AG04449 (cell line): ENCODE measurements at regions not wholly inside any gene's neighbourhood (a gene's known extent, or its start where the extent isn't known, plus 50 kb on each side); places are given as distances from the start of the nearest gene placed in this dataset.

Experiments
- CTCF ChIA-PET: fragments of 350-600 bp; formaldehyde crosslinking; extraction: SDS; loops from one replicate; lab custom pipeline; 2021; ENCODE audit warnings: antibody characterized with exemption; lab: Yijun Ruan, JAX
- POLR2A ChIA-PET: fragments of 400-600, 350-600 bp; formaldehyde crosslinking; extraction: SDS; loops from one replicate; lab custom pipeline; 2020; ENCODE audit warnings: antibody characterized with exemption, inconsistent platforms; lab: Yijun Ruan, JAX
- DNase-seq: peaks from one replicate; pipeline ENCODE4 v3.0.0-alpha.2; 2010; ENCODE audit warnings: low read depth, low spot score
- H3K4me3 ChIP-seq: 2 replicates; pipeline ENCODE4 v1.5.1; 2011; ENCODE audit warnings: low read depth, mild to moderate bottlenecking, control low read depth, low read length
- TF ChIP-seq, protein P1 (sequence below): IDR thresholded peaks from one replicate; pipeline ENCODE4 v1.5.1; 2011; ENCODE audit warnings: mild to moderate bottlenecking, moderate library complexity, low read length, control low read depth, inconsistent platforms; ENCODE audit not compliant: insufficient read depth; ENCODE audit errors: missing control alignments

DNA sequence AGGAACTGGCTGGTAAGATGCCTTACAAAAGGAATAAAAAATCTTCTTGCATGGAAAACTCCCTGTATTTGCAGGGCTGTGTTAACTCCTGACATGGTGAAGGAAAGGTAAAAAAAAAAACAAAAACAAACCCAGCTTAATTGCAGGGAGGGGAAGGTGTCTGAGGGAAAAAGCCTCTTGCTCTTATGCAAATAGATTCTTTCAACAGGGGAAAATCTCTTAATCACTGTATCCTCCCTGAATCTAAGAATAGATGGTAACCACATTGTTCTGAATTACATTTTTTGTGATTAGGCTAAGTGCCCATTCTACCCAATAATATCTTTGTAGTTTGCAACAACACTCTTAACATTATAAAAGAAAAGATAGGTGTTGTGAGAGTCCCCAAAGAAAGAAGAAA, 172.6 kb downstream of the RBM46 start:
- CTCF ChIA-PET = no interaction called here
- TF ChIP-seq, protein P1, sequence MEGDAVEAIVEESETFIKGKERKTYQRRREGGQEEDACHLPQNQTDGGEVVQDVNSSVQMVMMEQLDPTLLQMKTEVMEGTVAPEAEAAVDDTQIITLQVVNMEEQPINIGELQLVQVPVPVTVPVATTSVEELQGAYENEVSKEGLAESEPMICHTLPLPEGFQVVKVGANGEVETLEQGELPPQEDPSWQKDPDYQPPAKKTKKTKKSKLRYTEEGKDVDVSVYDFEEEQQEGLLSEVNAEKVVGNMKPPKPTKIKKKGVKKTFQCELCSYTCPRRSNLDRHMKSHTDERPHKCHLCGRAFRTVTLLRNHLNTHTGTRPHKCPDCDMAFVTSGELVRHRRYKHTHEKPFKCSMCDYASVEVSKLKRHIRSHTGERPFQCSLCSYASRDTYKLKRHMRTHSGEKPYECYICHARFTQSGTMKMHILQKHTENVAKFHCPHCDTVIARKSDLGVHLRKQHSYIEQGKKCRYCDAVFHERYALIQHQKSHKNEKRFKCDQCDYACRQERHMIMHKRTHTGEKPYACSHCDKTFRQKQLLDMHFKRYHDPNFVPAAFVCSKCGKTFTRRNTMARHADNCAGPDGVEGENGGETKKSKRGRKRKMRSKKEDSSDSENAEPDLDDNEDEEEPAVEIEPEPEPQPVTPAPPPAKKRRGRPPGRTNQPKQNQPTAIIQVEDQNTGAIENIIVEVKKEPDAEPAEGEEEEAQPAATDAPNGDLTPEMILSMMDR = no peak
- POLR2A ChIA-PET = no interaction called here

DNA sequence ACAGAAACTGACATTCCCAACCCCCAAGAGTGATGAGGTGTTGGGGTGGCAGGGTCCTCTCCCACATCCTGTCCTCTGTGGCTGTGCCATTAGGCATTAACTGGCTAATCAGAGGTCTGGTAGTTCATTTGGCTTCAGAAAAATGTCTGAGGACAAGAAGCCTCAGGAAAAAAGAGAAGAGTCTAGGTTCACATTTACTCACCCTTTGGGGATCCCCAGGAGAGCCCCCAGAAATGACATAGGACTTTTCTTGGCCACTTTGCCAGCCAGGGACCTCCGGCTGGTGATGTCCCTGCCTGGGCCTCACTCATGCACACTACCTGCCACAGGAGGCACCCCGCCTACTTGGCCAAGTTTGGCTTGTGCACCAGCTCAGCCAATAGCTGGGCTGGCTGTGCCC, 173.0 kb downstream of the RBM46 start:
- TF ChIP-seq, protein P1 = no peak
- DNase-seq = no peak
- ChIA-PET POLR2A (no interaction called here), CTCF (no interaction called here)
- no peak overlapping the region for H3K4me3 ChIP-seq

More for the DNA sequence above, 172.6 kb downstream of the RBM46 start:
- DNase-seq = no peak
- no peak overlapping the region for H3K4me3 ChIP-seq

DNA sequence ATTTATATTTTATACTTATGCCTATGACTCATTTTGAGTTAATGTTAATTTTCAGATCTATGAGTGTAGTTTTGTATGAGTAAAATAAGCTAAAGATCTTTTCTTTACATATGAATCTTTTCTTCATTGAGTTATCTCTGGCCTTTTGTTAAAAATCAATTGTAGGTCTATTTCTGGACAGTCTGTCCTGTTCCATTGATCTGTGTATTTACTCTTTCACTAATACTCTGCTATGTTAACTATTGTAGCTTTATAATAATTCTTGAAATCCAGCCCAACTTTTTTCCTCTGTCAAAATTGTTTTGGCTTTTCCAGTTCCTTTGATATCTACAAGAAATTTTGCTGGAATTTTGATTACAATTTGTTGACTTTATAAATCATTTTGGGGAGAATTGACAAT, 177.0 kb downstream of the RBM46 start:
- DNase-seq = no peak
- TF ChIP-seq, protein P1 = no peak
- POLR2A ChIA-PET = no interaction called here
- CTCF ChIA-PET = no interaction called here
- no peak overlapping the region for H3K4me3 ChIP-seq

DNA sequence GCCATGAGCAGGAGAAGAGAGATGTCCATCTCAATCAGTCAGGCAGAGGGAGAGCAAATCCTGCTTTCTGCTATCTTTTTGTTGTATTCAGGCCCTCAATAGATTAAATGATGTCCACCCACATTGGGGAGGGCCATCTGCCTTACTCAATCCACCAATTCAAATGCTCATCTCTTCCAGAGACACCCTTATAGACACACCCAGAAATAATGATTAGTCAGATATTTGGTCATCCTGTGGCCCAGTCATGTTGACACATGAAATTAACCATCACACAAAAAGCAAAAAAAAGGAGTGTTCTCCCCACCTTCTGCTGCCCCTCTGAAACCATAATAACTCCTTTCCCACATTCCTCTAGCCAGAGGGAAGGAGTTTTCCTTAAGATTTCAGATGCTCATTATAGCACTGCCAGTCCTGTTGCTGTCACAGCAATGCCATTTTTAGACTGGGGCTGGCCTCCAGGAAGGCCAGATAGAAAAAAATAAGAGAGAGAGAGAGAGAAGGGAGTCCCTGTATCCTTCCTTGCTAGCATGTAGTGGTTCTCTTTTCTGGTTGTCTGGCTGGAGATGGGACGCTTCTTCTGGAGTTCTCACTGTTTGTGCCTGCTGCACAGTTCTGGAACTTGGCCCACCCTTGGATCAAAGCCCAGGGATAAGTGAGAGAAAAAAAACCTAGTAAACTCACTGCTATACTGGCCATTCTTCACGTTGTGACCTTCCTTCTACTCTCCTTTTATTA, 177.7 kb downstream of the RBM46 start:
- ChIA-PET POLR2A (no interaction called here), CTCF (no interaction called here)
- DNase-seq = no peak
- H3K4me3 ChIP-seq = no peak overlapping the region
- TF ChIP-seq, protein P1 = no peak

DNA sequence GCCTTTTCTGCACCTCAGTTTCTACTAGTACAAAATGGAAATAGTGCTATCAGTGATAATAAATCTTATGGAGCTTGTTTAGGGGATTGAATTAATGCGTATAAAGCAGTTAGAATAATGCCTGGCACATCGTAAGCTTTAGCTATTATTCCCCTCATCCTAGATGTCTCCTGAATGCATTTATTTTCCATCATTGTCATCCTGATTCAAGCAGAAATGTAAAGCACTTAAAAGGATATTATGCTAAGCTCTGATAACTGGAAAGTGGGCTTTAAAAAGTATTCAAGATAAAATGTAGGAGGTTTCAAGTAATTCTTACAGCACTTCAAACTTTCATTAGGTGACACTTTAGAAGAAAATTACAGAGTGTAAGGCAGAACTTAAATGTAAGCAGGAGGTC, 178.7 kb downstream of the RBM46 start:
- POLR2A ChIA-PET = no interaction called here
- TF ChIP-seq, protein P1 = no peak
- no peak for DNase-seq
- CTCF ChIA-PET = no interaction called here
- no peak overlapping the region for H3K4me3 ChIP-seq

DNA sequence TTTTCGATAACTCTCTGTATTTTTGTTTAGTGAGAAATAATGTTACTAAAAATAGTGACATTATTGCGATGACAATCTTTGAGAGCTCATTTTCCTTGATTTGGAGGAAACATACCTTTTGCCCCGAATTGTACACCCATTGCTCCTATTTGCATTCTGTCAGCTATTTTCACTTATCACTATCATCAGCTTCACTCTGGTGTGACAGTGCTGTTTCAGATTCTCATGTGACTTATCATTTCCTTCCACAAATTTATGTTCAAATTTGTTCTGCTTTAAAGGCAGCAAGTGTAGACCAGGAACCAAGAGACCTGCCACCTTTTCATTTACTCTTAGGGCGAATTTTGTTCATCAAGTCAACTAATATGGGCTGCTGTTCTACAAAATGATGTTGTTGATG, 179.4 kb downstream of the RBM46 start:
- no peak for DNase-seq
- ChIA-PET CTCF (no interaction called here), POLR2A (no interaction called here)
- TF ChIP-seq, protein P1 = no peak
- no peak overlapping the region for H3K4me3 ChIP-seq
